K562 (cell line): ENCODE measurements at regions not wholly inside any gene's neighbourhood (a gene's known extent, or its start where the extent isn't known, plus 50 kb on each side); places are given as distances from the start of the nearest gene placed in this dataset.

Experiments
- ATAC-seq: fragments of 200-7000 bp; cut with Tn5 transposase; 3 replicates; pipeline ENCODE4 v1.9.1; 2020; ENCODE audit warnings: moderate library complexity
- BruUV-seq: library from RNA; stranded (reverse); fragments of 400-500 nt; replicated peaks from 2 replicates; lab custom pipeline; 2021; lab: Mats Ljungman, UMichigan
- CTCF ChIA-PET: fragments of 300-600 bp; formaldehyde crosslinking; extraction: SDS; loops from one replicate; lab custom pipeline; 2021; ENCODE audit warnings: low intra/inter-chr PET ratio; lab: Yijun Ruan, JAX
- POLR2A ChIA-PET: fragments of 300-600, 350-650 bp; sonication (Branson Sonifier 250); formaldehyde crosslinking; extraction: SDS; loops from one replicate; lab custom pipeline; 2021; ENCODE audit warnings: antibody characterized with exemption, inconsistent platforms; lab: Yijun Ruan, JAX
- DNase-seq, 4 experiments: peaks; one replicate each; pipeline versions ENCODE4 v3.0.0 to v3.0.0-alpha.2; 2011 to 2018; ENCODE audit warnings: low spot score in 3 of 4, mixed read lengths in 3 of 4; ENCODE audit errors: extremely low read depth in 1 of 4
- FAIRE-seq: peaks from 2 replicates; lab custom pipeline; 2011; peaks lifted over from hg19 to GRCh38; lab: Jason Lieb, UNC
- H2AFZ ChIP-seq: 2 replicates; pipeline ENCODE4 v1.6.0; 2011; ENCODE audit warnings: low read depth, low read length, control low read depth, inconsistent platforms
- H3K27ac ChIP-seq: fragments of 200-600 bp; 3 replicates; pipeline ENCODE4 v1.8.0; 2011; ENCODE audit warnings: low read depth, mild to moderate bottlenecking, control low read depth, inconsistent platforms, low read length, moderate library complexity, mixed read lengths; ENCODE audit errors: extremely low read depth
- H3K27me3 ChIP-seq, 2 experiments: fragments of 300-600 bp in 1 of 2; 2 replicates in 1 of 2; 3 replicates in 1 of 2; pipeline versions ENCODE4 v1.6.0 to v1.8.0; 2011; ENCODE audit warnings: inconsistent platforms in 2 of 2, low read length in 2 of 2, mild to moderate bottlenecking in 1 of 2, mixed read lengths in 1 of 2, moderate library complexity in 1 of 2; ENCODE audit not compliant: control insufficient read depth in 2 of 2, insufficient read depth in 2 of 2
- H3K36me3 ChIP-seq: fragments of 300-600 bp; 3 replicates; pipeline ENCODE4 v1.8.0; 2011; ENCODE audit warnings: mild to moderate bottlenecking, low read length, inconsistent platforms; ENCODE audit not compliant: control insufficient read depth, insufficient read depth
- H3K4me1 ChIP-seq, 2 experiments: fragments of 200-600 bp in 1 of 2; replicated peaks in 1 of 2; 2 replicates in 1 of 2; 3 replicates in 1 of 2; pipeline versions ENCODE4 v1.5.1 to v1.8.0; 2011; ENCODE audit warnings: inconsistent platforms in 2 of 2, low read length in 2 of 2, mild to moderate bottlenecking in 1 of 2, mixed read lengths in 1 of 2, moderate library complexity in 1 of 2; ENCODE audit not compliant: control insufficient read depth in 2 of 2, insufficient read depth in 2 of 2
- H3K4me2 ChIP-seq: 2 replicates; pipeline ENCODE4 v1.6.1; 2011; ENCODE audit warnings: low read length, control low read depth, inconsistent platforms, mixed read lengths; ENCODE audit not compliant: insufficient read depth
- H3K4me3 ChIP-seq: fragments of 200-600 bp; sonication (generic), shearing (Covaris generic); 2 replicates; pipeline ENCODE4 v1.5.1; 2016; ENCODE audit warnings: control low read depth, inconsistent platforms
- H3K79me2 ChIP-seq: fragments of 200-600 bp; 3 replicates; pipeline ENCODE4 v1.8.0; 2011; ENCODE audit warnings: low read length, inconsistent platforms; ENCODE audit not compliant: control insufficient read depth, insufficient read depth
- H3K9ac ChIP-seq, 2 experiments: 2 replicates each; pipeline versions ENCODE4 v1.6.0 to v1.6.1; 2011; ENCODE audit warnings: low read depth in 2 of 2, low read length in 2 of 2, control low read depth in 1 of 2, inconsistent platforms in 1 of 2, mild to moderate bottlenecking in 1 of 2, mixed read lengths in 1 of 2; ENCODE audit not compliant: insufficient read depth in 1 of 2
- H3K9me1 ChIP-seq: one replicate; pipeline ENCODE4 v1.6.0; 2011; ENCODE audit warnings: inconsistent platforms, mild to moderate bottlenecking, low read length, moderate library complexity; ENCODE audit not compliant: control insufficient read depth, insufficient read depth
- H3K9me3 ChIP-seq: replicated peaks from 2 replicates; pipeline ENCODE4 v1.5.1; 2011; ENCODE audit warnings: low read depth, low read length, inconsistent platforms; ENCODE audit not compliant: control insufficient read depth, insufficient read depth
- H4K20me1 ChIP-seq: replicated peaks from 2 replicates; pipeline ENCODE4 v1.6.1; 2011; ENCODE audit warnings: low read length, inconsistent platforms, mixed read lengths; ENCODE audit not compliant: control insufficient read depth, insufficient read depth
- CBFB ChIP-seq: sonication (generic); formaldehyde crosslinking; IDR thresholded peaks from 2 replicates; pipeline ENCODE4 v1.4.0; 2020; ENCODE audit warnings: mild to moderate bottlenecking, missing genetic modification reagents
- CREM ChIP-seq: IDR thresholded peaks from 2 replicates; pipeline ENCODE4 v1.6.1; 2014; ENCODE audit warnings: antibody characterized with exemption, low read depth
- DDX20 ChIP-seq: fragments of 450-650 bp; IDR thresholded peaks from 2 replicates; pipeline ENCODE4 v1.6.1; 2016; ENCODE audit warnings: missing genetic modification characterization, low read depth, mild to moderate bottlenecking, missing compliant biosample characterization, moderate library complexity
- GATA2 ChIP-seq: sonication (generic); formaldehyde crosslinking; IDR thresholded peaks from 2 replicates; pipeline ENCODE4 v1.4.0; 2020; ENCODE audit warnings: mild to moderate bottlenecking, missing genetic modification reagents
- GTF2E2 ChIP-seq: fragments of 200-800 bp; sonication (Bioruptor generic); IDR thresholded peaks from 2 replicates; pipeline ENCODE4 v1.6.1; 2016; ENCODE audit warnings: missing genetic modification characterization, missing compliant biosample characterization
- KAT8 ChIP-seq: fragments of 450-650 bp; IDR thresholded peaks from 2 replicates; pipeline ENCODE4 v1.6.1; 2016; ENCODE audit warnings: low read depth, mild to moderate bottlenecking
- NCOA1 ChIP-seq: fragments of 450-650 bp; IDR thresholded peaks from 2 replicates; pipeline ENCODE4 v1.6.1; 2016; ENCODE audit warnings: low read depth
- NCOA2 ChIP-seq, 2 experiments: fragments of 450-650 bp; IDR thresholded peaks; 2 replicates each; pipeline ENCODE4 v1.6.1; 2018; ENCODE audit warnings: mild to moderate bottlenecking in 2 of 2, moderate library complexity in 1 of 2; ENCODE audit not compliant: partially characterized antibody in 2 of 2
- NR2C1 ChIP-seq, 2 experiments: fragments of 450-650 bp; IDR thresholded peaks; 2 replicates each; pipeline ENCODE4 v1.6.1; 2017; ENCODE audit warnings: mild to moderate bottlenecking in 2 of 2, antibody characterized with exemption in 1 of 2, inconsistent platforms in 1 of 2, missing compliant biosample characterization in 1 of 2, missing genetic modification characterization in 1 of 2
- NRF1 ChIP-seq, 2 experiments: fragments of 450-650 bp; IDR thresholded peaks in 1 of 2; conservative IDR thresholded peaks in 1 of 2; 2 replicates each; pipeline ENCODE4 v1.6.1; 2014; ENCODE audit warnings: mild to moderate bottlenecking in 2 of 2
- SIN3A ChIP-seq, 2 experiments: fragments of 150-350 bp in 1 of 2; IDR thresholded peaks; 2 replicates each; pipeline ENCODE4 v1.6.1; 2011 to 2016; ENCODE audit warnings: borderline replicate concordance in 2 of 2, low read depth in 2 of 2, low read length in 2 of 2, mild to moderate bottlenecking in 2 of 2, moderate library complexity in 2 of 2; ENCODE audit not compliant: control insufficient read depth in 1 of 2
- ZNF347 ChIP-seq: fragments of 450-650 bp; formaldehyde crosslinking; IDR thresholded peaks from 2 replicates; pipeline ENCODE4 v1.4.0; 2020; ENCODE audit warnings: low read depth, mild to moderate bottlenecking, moderate library complexity
- ZZZ3 ChIP-seq: fragments of 450-650 bp; IDR thresholded peaks from 2 replicates; pipeline ENCODE4 v1.6.1; 2016; ENCODE audit warnings: antibody characterized with exemption, mild to moderate bottlenecking, moderate library complexity
- WGBS: fragments of 100-300 bp; shearing (Covaris generic); methylation state at CpG from one replicate; pipeline ENCODE4 v1.1.6; 2016; ENCODE audit warnings: low coverage, mixed read lengths; ENCODE audit not compliant: insufficient coverage; ENCODE audit errors: missing lambda C conversion rate; 5-methylcytosine and 5-hydroxymethylcytosine counted together
- in situ Hi-C: fragments of 300-500 bp; cut with MboI; formaldehyde crosslinking; loops from 4 replicates; pipeline ENCODE4 v1.15.0; 2018; ENCODE audit warnings: inconsistent platforms, mixed read lengths
- intact Hi-C: fragments of 100-400 bp; cut with micrococcal nuclease; formaldehyde crosslinking; loops from 2 replicates; pipeline ENCODE4 v1.14.2; 2022
- TF ChIP-seq, protein P1 (sequence below): sonication (generic); formaldehyde crosslinking; IDR thresholded peaks from 2 replicates; pipeline ENCODE4 v1.8.0; 2023; ENCODE audit warnings: mild to moderate bottlenecking, missing genetic modification reagents
- TF ChIP-seq, protein P2 (sequence below): fragments of 250-450 bp; sonication (Bioruptor Pico); IDR thresholded peaks from 2 replicates; pipeline ENCODE4 v1.4.0; 2020; ENCODE audit warnings: mild to moderate bottlenecking, moderate library complexity
- TF ChIP-seq, protein P3 (sequence below): sonication (generic); formaldehyde crosslinking; IDR thresholded peaks from 2 replicates; pipeline ENCODE4 v1.8.0; 2022; ENCODE audit warnings: mild to moderate bottlenecking, missing genetic modification reagents, borderline replicate concordance

GRCh38 chr20:16806886-16807285, 58.7 kb downstream of the OTOR start:
- H2AFZ ChIP-seq = no peak overlapping the region
- H3K9me3 ChIP-seq = no peaks in the 10 kb centered on the region
- no peak overlapping the region for H3K4me2 ChIP-seq
- ChIA-PET POLR2A (interaction anchor here (1.1 kb wide), 1 partner anchor 15 kb away, joined by 3 read pairs; no protein-coding TSS in a partner anchor), CTCF (no interaction called here)
- in situ Hi-C loops = loop anchor here (10.0 kb wide), 1 partner anchor 618 kb away; no protein-coding TSS in a partner anchor
- H3K9me1 ChIP-seq = no peaks in the 10 kb centered on the region
- H3K4me1 ChIP-seq = no peaks in the 10 kb centered on the region
- no peak overlapping the region for H3K9ac ChIP-seq
- no TSS peak for BruUV-seq
- H3K36me3 ChIP-seq = no peaks in the 10 kb centered on the region
- TF ChIP-seq NCOA2 (IDR thresholded peaks at IDR 0.05; ENCODE audit: partially characterized antibody in 2 of 2) = no peak
- TF ChIP-seq CBFB (CRISPR knock-in tag) = no peak
- TF ChIP-seq NCOA1 = no peak
- TF ChIP-seq KAT8 = no peak
- no peak for TF ChIP-seq SIN3A (IDR thresholded peaks at IDR 0.05; ENCODE audit: borderline replicate concordance in 2 of 2, control insufficient read depth in 1 of 2, low read depth in 2 of 2, low read length in 2 of 2)
- TF ChIP-seq CREM = no peak
- no peak for TF ChIP-seq NRF1 (conservative IDR thresholded peaks at IDR 0.05 in 1 of 2, IDR thresholded peaks at IDR 0.05 in 1 of 2)
- TF ChIP-seq DDX20 (tag) = no peak
- no peak for TF ChIP-seq GATA2 (CRISPR knock-in tag)
- TF ChIP-seq NR2C1 (IDR thresholded peaks at IDR 0.05) = no peak
- TF ChIP-seq NR2C1 (tag; IDR thresholded peaks at IDR 0.05) = no peak
- no peak for TF ChIP-seq GTF2E2 (tag)
- TF ChIP-seq, protein P1, sequence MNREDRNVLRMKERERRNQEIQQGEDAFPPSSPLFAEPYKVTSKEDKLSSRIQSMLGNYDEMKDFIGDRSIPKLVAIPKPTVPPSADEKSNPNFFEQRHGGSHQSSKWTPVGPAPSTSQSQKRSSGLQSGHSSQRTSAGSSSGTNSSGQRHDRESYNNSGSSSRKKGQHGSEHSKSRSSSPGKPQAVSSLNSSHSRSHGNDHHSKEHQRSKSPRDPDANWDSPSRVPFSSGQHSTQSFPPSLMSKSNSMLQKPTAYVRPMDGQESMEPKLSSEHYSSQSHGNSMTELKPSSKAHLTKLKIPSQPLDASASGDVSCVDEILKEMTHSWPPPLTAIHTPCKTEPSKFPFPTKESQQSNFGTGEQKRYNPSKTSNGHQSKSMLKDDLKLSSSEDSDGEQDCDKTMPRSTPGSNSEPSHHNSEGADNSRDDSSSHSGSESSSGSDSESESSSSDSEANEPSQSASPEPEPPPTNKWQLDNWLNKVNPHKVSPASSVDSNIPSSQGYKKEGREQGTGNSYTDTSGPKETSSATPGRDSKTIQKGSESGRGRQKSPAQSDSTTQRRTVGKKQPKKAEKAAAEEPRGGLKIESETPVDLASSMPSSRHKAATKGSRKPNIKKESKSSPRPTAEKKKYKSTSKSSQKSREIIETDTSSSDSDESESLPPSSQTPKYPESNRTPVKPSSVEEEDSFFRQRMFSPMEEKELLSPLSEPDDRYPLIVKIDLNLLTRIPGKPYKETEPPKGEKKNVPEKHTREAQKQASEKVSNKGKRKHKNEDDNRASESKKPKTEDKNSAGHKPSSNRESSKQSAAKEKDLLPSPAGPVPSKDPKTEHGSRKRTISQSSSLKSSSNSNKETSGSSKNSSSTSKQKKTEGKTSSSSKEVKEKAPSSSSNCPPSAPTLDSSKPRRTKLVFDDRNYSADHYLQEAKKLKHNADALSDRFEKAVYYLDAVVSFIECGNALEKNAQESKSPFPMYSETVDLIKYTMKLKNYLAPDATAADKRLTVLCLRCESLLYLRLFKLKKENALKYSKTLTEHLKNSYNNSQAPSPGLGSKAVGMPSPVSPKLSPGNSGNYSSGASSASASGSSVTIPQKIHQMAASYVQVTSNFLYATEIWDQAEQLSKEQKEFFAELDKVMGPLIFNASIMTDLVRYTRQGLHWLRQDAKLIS (CRISPR knock-in tag) = no peak
- TF ChIP-seq, protein P2, sequence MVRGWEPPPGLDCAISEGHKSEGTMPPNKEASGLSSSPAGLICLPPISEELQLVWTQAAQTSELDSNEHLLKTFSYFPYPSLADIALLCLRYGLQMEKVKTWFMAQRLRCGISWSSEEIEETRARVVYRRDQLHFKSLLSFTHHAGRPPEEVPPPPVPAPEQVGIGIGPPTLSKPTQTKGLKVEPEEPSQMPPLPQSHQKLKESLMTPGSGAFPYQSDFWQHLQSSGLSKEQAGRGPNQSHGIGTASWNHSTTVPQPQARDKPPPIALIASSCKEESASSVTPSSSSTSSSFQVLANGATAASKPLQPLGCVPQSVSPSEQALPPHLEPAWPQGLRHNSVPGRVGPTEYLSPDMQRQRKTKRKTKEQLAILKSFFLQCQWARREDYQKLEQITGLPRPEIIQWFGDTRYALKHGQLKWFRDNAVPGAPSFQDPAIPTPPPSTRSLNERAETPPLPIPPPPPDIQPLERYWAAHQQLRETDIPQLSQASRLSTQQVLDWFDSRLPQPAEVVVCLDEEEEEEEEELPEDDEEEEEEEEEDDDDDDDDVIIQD = no peak
- no peak for TF ChIP-seq ZNF347
- TF ChIP-seq ZZZ3 = no peak
- TF ChIP-seq, protein P3, sequence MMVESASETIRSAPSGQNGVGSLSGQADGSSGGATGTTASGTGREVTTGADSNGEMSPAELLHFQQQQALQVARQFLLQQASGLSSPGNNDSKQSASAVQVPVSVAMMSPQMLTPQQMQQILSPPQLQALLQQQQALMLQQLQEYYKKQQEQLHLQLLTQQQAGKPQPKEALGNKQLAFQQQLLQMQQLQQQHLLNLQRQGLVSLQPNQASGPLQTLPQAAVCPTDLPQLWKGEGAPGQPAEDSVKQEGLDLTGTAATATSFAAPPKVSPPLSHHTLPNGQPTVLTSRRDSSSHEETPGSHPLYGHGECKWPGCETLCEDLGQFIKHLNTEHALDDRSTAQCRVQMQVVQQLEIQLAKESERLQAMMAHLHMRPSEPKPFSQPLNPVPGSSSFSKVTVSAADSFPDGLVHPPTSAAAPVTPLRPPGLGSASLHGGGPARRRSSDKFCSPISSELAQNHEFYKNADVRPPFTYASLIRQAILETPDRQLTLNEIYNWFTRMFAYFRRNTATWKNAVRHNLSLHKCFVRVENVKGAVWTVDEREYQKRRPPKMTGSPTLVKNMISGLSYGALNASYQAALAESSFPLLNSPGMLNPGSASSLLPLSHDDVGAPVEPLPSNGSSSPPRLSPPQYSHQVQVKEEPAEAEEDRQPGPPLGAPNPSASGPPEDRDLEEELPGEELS (CRISPR knock-in tag) = no peak
- no peak for DNase-seq
- WGBS = 0% methylated on average over 5 of the region's 7 CpGs
- no peaks in the 10 kb centered on the region for H4K20me1 ChIP-seq
- intact Hi-C loops = loop anchor here (10.0 kb wide), 1 partner anchor 1468 kb away; no protein-coding TSS in a partner anchor
- no peak overlapping the region for H3K27ac ChIP-seq
- ATAC-seq = no peak
- H3K4me3 ChIP-seq = no peak overlapping the region
- H3K27me3 ChIP-seq = no peaks in the 10 kb centered on the region
- no peak for FAIRE-seq
- H3K79me2 ChIP-seq = no peaks in the 10 kb centered on the region
